Motor neuron (in vitro differentiated cells): ENCODE measurements at regions not wholly inside any gene's neighbourhood (a gene's known extent, or its start where the extent isn't known, plus 50 kb on each side); places are given as distances from the start of the nearest gene placed in this dataset.

Source experiments
- ATAC-seq, 8 experiments: fragments of 200-7000 bp; cut with Tn5 transposase; replicated peaks in 6 of 8; 2 replicates each; pipeline ENCODE4 v1.8.0; 2021; ENCODE audit warnings: mild to moderate bottlenecking in 8 of 8, moderate library complexity in 8 of 8
- H3K27ac ChIP-seq, 2 donors: fragments of 250-450 bp; sonication (Bioruptor Pico); 2 replicates each; pipeline ENCODE4 v1.9.0; 2021; ENCODE audit warnings: antibody characterized with exemption in 2 of 2, mild to moderate bottlenecking in 2 of 2, moderate library complexity in 1 of 2
- H3K4me1 ChIP-seq, 2 donors: fragments of 250-450 bp; sonication (Bioruptor Pico); replicated peaks in 1 of 2; 2 replicates each; pipeline ENCODE4 v1.6.1; 2021; ENCODE audit warnings: antibody characterized with exemption in 2 of 2, mild to moderate bottlenecking in 2 of 2, moderate library complexity in 1 of 2
- H3K4me3 ChIP-seq, 5 donors: fragments of 250-450 bp; sonication (Bioruptor Pico); 2 replicates each; pipeline ENCODE4 v1.9.0; 2021; ENCODE audit warnings: antibody characterized with exemption in 5 of 5, mild to moderate bottlenecking in 5 of 5, moderate library complexity in 4 of 5
- WGBS, 10 experiments: fragments of 450-650 bp; shearing (Covaris generic); methylation state at CpG; one replicate each; pipeline ENCODE4 v1.0.0; 2022; 5-methylcytosine and 5-hydroxymethylcytosine counted together
- in situ Hi-C, 9 experiments: fragments of 400-800 bp; cut with MboI; loops; one replicate each; pipeline ENCODE4 v1.15.0; 2021; ENCODE audit warnings: low sequenced_read_pairs in 9 of 9, low pct_unique_long_range_greater_than_20kb in 2 of 9; ENCODE audit not compliant: unreplicated experiment in 9 of 9

DNA sequence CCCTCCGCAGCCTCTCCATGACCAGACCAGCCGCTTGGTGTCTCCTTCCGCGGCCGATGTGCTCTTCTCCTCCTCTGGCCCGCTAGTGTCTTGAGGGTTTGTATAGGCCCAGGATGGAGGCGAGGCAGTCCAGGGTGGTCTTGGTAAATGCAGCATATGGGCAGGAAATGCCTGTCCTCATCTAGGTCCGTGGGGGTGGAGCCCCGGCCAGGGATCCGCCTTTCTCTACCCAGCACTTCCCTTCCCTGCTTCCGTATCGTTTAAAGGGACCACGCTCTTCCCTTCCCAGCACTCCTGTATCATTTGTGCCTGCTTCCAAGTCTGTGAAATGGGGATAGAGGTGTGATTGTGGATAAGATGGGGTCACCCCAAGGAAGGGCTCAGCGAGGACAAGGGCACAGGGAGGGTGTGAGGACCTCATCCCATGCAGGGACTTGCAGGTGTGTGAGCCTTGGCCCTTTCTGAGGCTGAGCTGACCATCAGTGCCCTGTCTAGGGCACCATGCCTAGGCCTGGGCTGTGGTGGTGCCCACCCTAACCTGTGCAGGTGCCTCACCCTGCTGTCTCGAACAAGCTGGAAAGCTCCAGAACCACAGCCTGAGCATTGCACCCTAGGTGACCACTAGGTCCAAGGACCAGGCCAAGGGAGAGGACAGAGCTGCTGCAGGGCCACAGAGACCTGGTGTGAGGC is 326.8 kb upstream of the RTL1 start:
- H3K4me1 ChIP-seq, result peaks cover 43 to 53% of the 10 kb centered on the region in 2 donors
- in situ Hi-C loops, result loop anchor here in 1 of 9 experiments (25.0 kb wide), 1 partner anchor 568 kb away; no protein-coding TSS in a partner anchor
- 10 to 100% methylated on average over 1 to 2 of the region's 15 CpGs; no CpG with 5 or more reads in 8 of the 10 experiments for WGBS, 10 experiments
- peak in 3 of 8 experiments; percentile 10 to 42 (median 21) for ATAC-seq
- peak overlapping the region in 1 of 5 donors; percentile 22 for H3K4me3 ChIP-seq
- H3K27ac ChIP-seq, result peak overlapping the region in 1 of 2 donors; percentile 8

- ATAC-seq, result no peak
- Histone ChIP-seq H3K27ac (no peak overlapping the region), H3K4me1 (peaks cover 36 to 46% of the 10 kb centered on the region in 2 donors), H3K4me3 (no peak overlapping the region)
- in situ Hi-C loops, result loop anchor here in 1 of 9 experiments (25.0 kb wide), 1 partner anchor 569 kb away; no protein-coding TSS in a partner anchor
- WGBS, 10 experiments, result 43 to 100% (median 90%) methylated on average over 1 to 3 of the region's 5 CpGs; no CpG with 5 or more reads in 5 of the 10 experiments
Measured at GRCh38 chr14:101230851-101231550, 327.5 kb upstream of the RTL1 start.

GRCh38 chr14:101231828-101232227 is 328.3 kb upstream of the RTL1 start:
- in situ Hi-C loops, result loop anchor here in 1 of 9 experiments (25.0 kb wide), 1 partner anchor 570 kb away; no protein-coding TSS in a partner anchor
- no peak overlapping the region for H3K4me3 ChIP-seq
- ATAC-seq, result no peak
- no peak overlapping the region for H3K27ac ChIP-seq
- H3K4me1 ChIP-seq, result peaks cover 31 to 40% of the 10 kb centered on the region in 2 donors
- WGBS, 10 experiments, result 40 to 100% (median 80%) methylated on average over 1 to 2 of the region's 4 CpGs; no CpG with 5 or more reads in 7 of the 10 experiments

GRCh38 chr14:101232340-101233020 is 328.8 kb upstream of the DIO3 start:
- in situ Hi-C loops, result loop anchor here in 1 of 9 experiments (25.0 kb wide), 1 partner anchor 570 kb away; no protein-coding TSS in a partner anchor

GRCh38 chr14:101233021-101233366 is 328.3 kb upstream of the DIO3 start:
- in situ Hi-C loops, result loop anchor here in 1 of 9 experiments (25.0 kb wide), 1 partner anchor 571 kb away; no protein-coding TSS in a partner anchor
- peaks cover 31 to 40% of the 10 kb centered on the region in 2 donors for H3K4me1 ChIP-seq
- peak in 5 of 8 experiments; percentile 36 to 67 (median 51) for ATAC-seq
- WGBS, 10 experiments, result 27 to 63% (median 42%) methylated on average over 5 to 7 of the region's 15 CpGs; no CpG with 5 or more reads in 7 of the 10 experiments
- H3K4me3 ChIP-seq, result no peak overlapping the region
- H3K27ac ChIP-seq, result peak overlapping the region in 1 of 2 donors; percentile 46

More at GRCh38 chr14:101232340-101233020, 328.8 kb upstream of the DIO3 start:
- 65 to 96% (median 77%) methylated on average over 5 to 11 of the region's 21 CpGs; no CpG with 5 or more reads in 3 of the 10 experiments for WGBS, 10 experiments
- peak in 5 of 8 experiments; percentile 44 to 62 (median 61) for ATAC-seq
- Histone ChIP-seq H3K4me1 (peaks cover 31 to 40% of the 10 kb centered on the region in 2 donors), H3K4me3 (no peak overlapping the region), H3K27ac (peak overlapping the region in 1 of 2 donors; percentile 46)

GRCh38 chr14:101233391-101233790 is 327.9 kb upstream of the DIO3 start:
- Histone ChIP-seq H3K4me1 (peaks cover 31 to 40% of the 10 kb centered on the region in 2 donors), H3K27ac (peak overlapping the region in 1 of 2 donors; percentile 57), H3K4me3 (no peak overlapping the region)
- 20 to 80% (median 33%) methylated on average over 1 to 7 of the region's 12 CpGs; no CpG with 5 or more reads in 4 of the 10 experiments for WGBS, 10 experiments
- in situ Hi-C loops, result loop anchor here in 1 of 9 experiments (25.0 kb wide), 1 partner anchor 571 kb away; no protein-coding TSS in a partner anchor
- no peak for ATAC-seq

- in situ Hi-C loops, result loop anchor here in 1 of 9 experiments (25.0 kb wide), 1 partner anchor 572 kb away; no protein-coding TSS in a partner anchor
- H3K4me3 ChIP-seq, result no peak overlapping the region
- peaks cover 31 to 37% of the 10 kb centered on the region in 2 donors for H3K4me1 ChIP-seq
- WGBS, 10 experiments, result 80% methylated on average over 1 of the region's 7 CpGs; no CpG with 5 or more reads in 8 of the 10 experiments
- no peak for ATAC-seq
- H3K27ac ChIP-seq, result peak overlapping the region in 1 of 2 donors; percentile 57
Measured at GRCh38 chr14:101233808-101234207, 327.5 kb upstream of the DIO3 start.

DNA sequence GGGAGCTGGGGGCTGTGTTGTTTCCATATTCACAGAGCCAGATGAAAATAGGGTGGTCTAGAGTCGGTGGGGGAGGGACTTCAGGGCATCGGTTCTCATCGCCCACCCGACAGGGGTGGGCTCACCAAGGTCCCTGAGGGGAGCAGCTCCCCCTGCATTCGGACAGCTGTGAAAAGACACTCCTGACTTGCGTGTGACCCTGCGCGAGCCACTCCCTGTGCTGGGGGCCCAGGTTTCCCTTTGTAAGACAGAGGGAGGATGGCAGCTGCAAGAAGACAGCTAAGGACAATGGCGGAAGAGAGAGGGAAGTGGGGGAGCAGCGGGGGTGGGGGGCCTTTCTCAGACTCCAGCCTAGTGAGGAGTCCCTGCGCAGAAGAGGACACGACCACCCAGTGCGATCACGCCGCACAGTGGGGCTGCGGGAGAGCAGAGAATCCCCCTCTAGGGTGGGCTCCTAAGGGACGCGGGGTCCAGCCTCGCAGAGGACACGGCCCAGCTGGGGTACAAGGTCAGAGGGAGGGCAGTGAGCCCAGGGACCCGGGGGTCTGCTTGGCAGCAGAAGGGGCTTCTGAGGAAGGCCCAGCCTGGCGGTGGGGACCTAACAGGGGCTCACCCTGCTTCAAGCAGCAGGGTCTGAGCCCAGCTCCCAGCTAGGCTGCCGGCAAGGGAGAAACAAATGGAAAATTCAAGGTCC is 326.9 kb upstream of the DIO3 start:
- peak in 5 of 8 experiments; percentile 6 to 50 (median 23) for ATAC-seq
- peak overlapping the region in 1 of 2 donors; percentile 57 for H3K27ac ChIP-seq
- H3K4me1 ChIP-seq, result peaks cover 31% of the 10 kb centered on the region in 2 donors
- WGBS, 10 experiments, result 33 to 73% (median 51%) methylated on average over 1 to 5 of the region's 23 CpGs; no CpG with 5 or more reads in 7 of the 10 experiments
- in situ Hi-C loops, result loop anchor here in 1 of 9 experiments (25.0 kb wide), 1 partner anchor 572 kb away; no protein-coding TSS in a partner anchor
- H3K4me3 ChIP-seq, result no peak overlapping the region

GRCh38 chr14:101234999-101235334 is 326.3 kb upstream of the DIO3 start:
- Histone ChIP-seq H3K27ac (no peak overlapping the region), H3K4me3 (no peak overlapping the region), H3K4me1 (peaks cover 28 to 29% of the 10 kb centered on the region in 2 donors)
- in situ Hi-C loops, result loop anchor here in 1 of 9 experiments (25.0 kb wide), 1 partner anchor 573 kb away; no protein-coding TSS in a partner anchor
- WGBS, 10 experiments, result 87 to 90% methylated on average over 2 to 4 of the region's 12 CpGs; no CpG with 5 or more reads in 8 of the 10 experiments
- no peak for ATAC-seq

GRCh38 chr14:101235335-101236103 is 325.8 kb upstream of the DIO3 start:
- in situ Hi-C loops, result loop anchor here in 1 of 9 experiments (25.0 kb wide), 1 partner anchor 573 kb away; no protein-coding TSS in a partner anchor
- peak; percentile 86 to 100 (median 88) for ATAC-seq
- 0 to 100% (median 70%) methylated on average over 1 to 4 of the region's 16 CpGs; no CpG with 5 or more reads in 5 of the 10 experiments for WGBS, 10 experiments

More at GRCh38 chr14:101235335-101236103, 325.8 kb upstream of the DIO3 start:
- peaks cover 28 to 29% of the 10 kb centered on the region in 2 donors for H3K4me1 ChIP-seq
- no peak overlapping the region for H3K4me3 ChIP-seq
- H3K27ac ChIP-seq, result no peak overlapping the region
